WTC11 (cell line): ENCODE measurements at regions not wholly inside any gene's neighbourhood (a gene's known extent, or its start where the extent isn't known, plus 50 kb on each side); places are given as distances from the start of the nearest gene placed in this dataset.
"Not testable (repeated sequence)": the region's sequence is repeated elsewhere in the genome, so short reads cannot be mapped to it uniquely, and the experiment has no call there.

Experiments used
- ATAC-seq: fragments of 200-7000 bp; cut with Tn5 transposase; 2 replicates; pipeline ENCODE4 v1.10.0; 2021; ENCODE audit warnings: mild to moderate bottlenecking, moderate library complexity
- CTCF ChIA-PET: fragments of 300-600 bp; sonication (Branson Sonifier 250); formaldehyde crosslinking; loops from one replicate; lab custom pipeline; 2021; ENCODE audit warnings: antibody characterized with exemption; lab: Charles Lee
- POLR2A ChIA-PET: fragments of 350-600 bp; sonication (Branson Sonifier 250); formaldehyde crosslinking; loops from one replicate; lab custom pipeline; 2021; ENCODE audit warnings: antibody characterized with exemption; lab: Charles Lee
- DNase-seq: peaks from one replicate; pipeline ENCODE4 v3.0.0; 2021; ENCODE audit warnings: low spot score
- H3K27ac Mint-ChIP-seq: 2 replicates; pipeline ENCODE4 v1.8.0; 2021; ENCODE audit warnings: mixed read lengths
- H3K27me3 Mint-ChIP-seq: 2 replicates; pipeline ENCODE4 v1.8.0; 2021; ENCODE audit warnings: low read depth, mild to moderate bottlenecking, moderate library complexity, mixed read lengths
- H3K36me3 Mint-ChIP-seq: 2 replicates; pipeline ENCODE4 v1.8.0; 2021; ENCODE audit warnings: mixed read lengths
- H3K4me1 Mint-ChIP-seq: 2 replicates; pipeline ENCODE4 v1.8.0; 2022; ENCODE audit warnings: mixed read lengths
- H3K4me3 Mint-ChIP-seq: 2 replicates; pipeline ENCODE4 v1.8.0; 2021; ENCODE audit warnings: mild to moderate bottlenecking, moderate library complexity, mixed read lengths
- H3K9me3 Mint-ChIP-seq: 2 replicates; pipeline ENCODE4 v1.8.0; 2021; ENCODE audit warnings: mixed read lengths
- ERG ChIP-seq: fragments of 250-450 bp; sonication (Bioruptor Pico); IDR thresholded peaks from 2 replicates; pipeline ENCODE4 v1.8.0; 2021; ENCODE audit warnings: mild to moderate bottlenecking
- ETV6 ChIP-seq: sonication (generic); formaldehyde crosslinking; IDR thresholded peaks from 2 replicates; pipeline ENCODE4 v1.8.1; 2022; ENCODE audit warnings: mild to moderate bottlenecking, missing genetic modification reagents
- GABPB1 ChIP-seq: sonication (generic); formaldehyde crosslinking; IDR thresholded peaks from 2 replicates; pipeline ENCODE4 v1.8.1; 2023; ENCODE audit warnings: mild to moderate bottlenecking, missing genetic modification reagents
- GRHL2 ChIP-seq: fragments of 250-450 bp; sonication (Bioruptor Pico); IDR thresholded peaks from 2 replicates; pipeline ENCODE4 v1.8.0; 2022; ENCODE audit warnings: mild to moderate bottlenecking, moderate library complexity; ENCODE audit not compliant: insufficient replicate concordance, severe bottlenecking
- NR3C1 ChIP-seq: sonication (generic); formaldehyde crosslinking; conservative IDR thresholded peaks from 2 replicates; pipeline ENCODE4 v1.8.1; 2023; ENCODE audit warnings: low read depth, mild to moderate bottlenecking, missing genetic modification reagents
- PRDM15 ChIP-seq: sonication (generic); formaldehyde crosslinking; IDR thresholded peaks from 2 replicates; pipeline ENCODE4 v1.8.0; 2022; ENCODE audit warnings: missing genetic modification reagents
- PREB ChIP-seq: sonication (generic); formaldehyde crosslinking; IDR thresholded peaks from 2 replicates; pipeline ENCODE4 v1.8.1; 2022; ENCODE audit warnings: mild to moderate bottlenecking, missing genetic modification reagents, moderate library complexity, borderline replicate concordance
- RELA ChIP-seq: sonication (generic); formaldehyde crosslinking; IDR thresholded peaks from 2 replicates; pipeline ENCODE4 v1.8.1; 2022; ENCODE audit warnings: missing genetic modification reagents, mild to moderate bottlenecking, borderline replicate concordance
- RORB ChIP-seq: fragments of 250-450 bp; sonication (Bioruptor Pico); IDR thresholded peaks from 2 replicates; pipeline ENCODE4 v1.9.0; 2021; ENCODE audit warnings: mild to moderate bottlenecking
- ZNF281 ChIP-seq: sonication (generic); formaldehyde crosslinking; IDR thresholded peaks from 2 replicates; pipeline ENCODE4 v1.8.0; 2023; ENCODE audit warnings: mild to moderate bottlenecking, missing genetic modification reagents
- ZNF416 ChIP-seq: fragments of 250-450 bp; sonication (Bioruptor Pico); IDR thresholded peaks from 2 replicates; pipeline ENCODE4 v1.9.0; 2021; ENCODE audit warnings: mild to moderate bottlenecking, inconsistent platforms
- ZNF532 ChIP-seq: fragments of 250-450 bp; sonication (Bioruptor Pico); IDR thresholded peaks from 2 replicates; pipeline ENCODE4 v1.9.0; 2021; ENCODE audit warnings: mild to moderate bottlenecking, borderline replicate concordance
- TF ChIP-seq, protein P1 (sequence below): sonication (generic); formaldehyde crosslinking; IDR thresholded peaks from 2 replicates; pipeline ENCODE4 v1.8.0; 2022; ENCODE audit warnings: mild to moderate bottlenecking, missing genetic modification reagents
- TF ChIP-seq, protein P2 (sequence below): sonication (generic); formaldehyde crosslinking; IDR thresholded peaks from 2 replicates; pipeline ENCODE4 v1.8.1; 2022; ENCODE audit warnings: low read depth, mild to moderate bottlenecking, moderate library complexity, missing genetic modification reagents, borderline replicate concordance

- peak; percentile 30; the same call in 1 of the 2 replicates for ATAC-seq
- Mint-ChIP-seq H3K4me3 (no peak overlapping the region), H3K4me1 (peaks cover 17% of the 10 kb centered on the region), H3K27me3 (peaks cover 15% of the 10 kb centered on the region; the same call in 1 of the 2 replicates), H3K27ac (peak overlapping the region; percentile 29; the same call in 1 of the 2 replicates), H3K36me3 (peaks cover 73% of the 10 kb centered on the region), H3K9me3 (peaks cover 75% of the 10 kb centered on the region)
- ChIA-PET POLR2A (no interaction called here), CTCF (no interaction called here)
- TF ChIP-seq PREB (CRISPR knock-in tag) (no peak), ZNF281 (no peak), RELA (CRISPR knock-in tag) (no peak), GRHL2 (no peak), ERG (no peak), ETV6 (CRISPR knock-in tag) (no peak), GABPB1 (no peak), RORB (CRISPR knock-in tag) (no peak), ZNF416 (no peak), PRDM15 (CRISPR knock-in tag) (no peak), NR3C1 (CRISPR knock-in tag) (no peak), ZNF532 (CRISPR knock-in tag) (no peak)
- TF ChIP-seq, protein P1, sequence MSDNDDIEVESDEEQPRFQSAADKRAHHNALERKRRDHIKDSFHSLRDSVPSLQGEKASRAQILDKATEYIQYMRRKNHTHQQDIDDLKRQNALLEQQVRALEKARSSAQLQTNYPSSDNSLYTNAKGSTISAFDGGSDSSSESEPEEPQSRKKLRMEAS (CRISPR knock-in tag), result no peak
- TF ChIP-seq, protein P2, sequence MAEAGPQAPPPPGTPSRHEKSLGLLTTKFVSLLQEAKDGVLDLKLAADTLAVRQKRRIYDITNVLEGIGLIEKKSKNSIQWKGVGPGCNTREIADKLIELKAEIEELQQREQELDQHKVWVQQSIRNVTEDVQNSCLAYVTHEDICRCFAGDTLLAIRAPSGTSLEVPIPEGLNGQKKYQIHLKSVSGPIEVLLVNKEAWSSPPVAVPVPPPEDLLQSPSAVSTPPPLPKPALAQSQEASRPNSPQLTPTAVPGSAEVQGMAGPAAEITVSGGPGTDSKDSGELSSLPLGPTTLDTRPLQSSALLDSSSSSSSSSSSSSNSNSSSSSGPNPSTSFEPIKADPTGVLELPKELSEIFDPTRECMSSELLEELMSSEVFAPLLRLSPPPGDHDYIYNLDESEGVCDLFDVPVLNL (CRISPR knock-in tag), result no peak
- no peak for DNase-seq
Measured at GRCh38 chr20:28562510-28562898, 2695.0 kb upstream of the DEFB115 start.

- H3K9me3 Mint-ChIP-seq, result peaks cover 70% of the 10 kb centered on the region
- ATAC-seq, H3K4me3 Mint-ChIP-seq, CTCF ChIA-PET, POLR2A ChIA-PET, DNase-seq: not testable (repeated sequence)
- peaks cover 17% of the 10 kb centered on the region for H3K4me1 Mint-ChIP-seq
- peaks cover 69% of the 10 kb centered on the region for H3K36me3 Mint-ChIP-seq
- H3K27me3 Mint-ChIP-seq, result peaks cover 13% of the 10 kb centered on the region; the same call in 1 of the 2 replicates
- peak overlapping the region; percentile 29; the same call in 1 of the 2 replicates for H3K27ac Mint-ChIP-seq
Measured at GRCh38 chr20:28562899-28563521, 2694.5 kb upstream of the DEFB115 start.

- peaks cover 13% of the 10 kb centered on the region; the same call in 1 of the 2 replicates for H3K27me3 Mint-ChIP-seq
- CTCF ChIA-PET, ATAC-seq: not testable (repeated sequence)
Measured at GRCh38 chr20:28564024-28564423, 2693.4 kb upstream of the DEFB115 start.

More at GRCh38 chr20:28564024-28564423, 2693.4 kb upstream of the DEFB115 start:
- POLR2A ChIA-PET, H3K4me3 Mint-ChIP-seq, DNase-seq, H3K27ac Mint-ChIP-seq: not testable (repeated sequence)
- peaks cover 61% of the 10 kb centered on the region for H3K9me3 Mint-ChIP-seq
- peaks cover 17% of the 10 kb centered on the region for H3K4me1 Mint-ChIP-seq
- H3K36me3 Mint-ChIP-seq, result peaks cover 59% of the 10 kb centered on the region
